ENCODE measurements at regions not wholly inside any gene's neighbourhood (a gene's known extent, or its start where the extent isn't known, plus 50 kb on each side); places are given as distances from the start of the nearest gene placed in this dataset.

- TF ChIP-seq EZH2 (IDR thresholded peaks at IDR 0.05; ENCODE audit: insufficient read depth, poor library complexity, severe bottlenecking) (no peak), EZH2phosphoT487 (IDR thresholded peaks at IDR 0.05; ENCODE audit: insufficient read depth, low read depth) (no peak)
- in situ Hi-C loops (cut with MboI): no loop called here
- Histone ChIP-seq H4K20me1 (ENCODE audit: insufficient read depth) (no peaks in the 10 kb centered on the region), H3K4me3 (no peak overlapping the region), H3K9me2 (ENCODE audit: insufficient read depth) (no peaks in the 10 kb centered on the region), H3K36me3 (ENCODE audit: low read depth) (no peaks in the 10 kb centered on the region), H3K9ac (no peak overlapping the region), H3K4me1 (ENCODE audit: insufficient read depth) (0 out of 2 replicates have a peak, but pooled peaks cover 14% of the 10 kb centered on the region), H3K27ac (no peak overlapping the region), H3F3A (ENCODE audit: insufficient read depth) (0 out of 2 replicates have a peak, but pooled peaks cover 7% of the 10 kb centered on the region), H2AFZ (no peak overlapping the region), H3K4me2 (ENCODE audit: unreplicated experiment) (no peak overlapping the region), H3K9me3 (ENCODE audit: low read depth) (peaks cover 3% of the 10 kb centered on the region), H3K79me2 (ENCODE audit: insufficient read depth) (no peaks in the 10 kb centered on the region), H3K27me3 (replicated peaks; ENCODE audit: insufficient read depth) (no peaks in the 10 kb centered on the region)
- peak; percentile 8 for DNase-seq
- WGBS, 2 experiments (ENCODE audit: low coverage in 1 of 2, low lambda C conversion rate in 2 of 2, missing lambda C conversion rate in 2 of 2): 9% methylated on average over 2 of the region's 2 CpGs
Measured at GRCh38 chr11:28858076-28858475, 749.9 kb downstream of the METTL15 start.

DNA sequence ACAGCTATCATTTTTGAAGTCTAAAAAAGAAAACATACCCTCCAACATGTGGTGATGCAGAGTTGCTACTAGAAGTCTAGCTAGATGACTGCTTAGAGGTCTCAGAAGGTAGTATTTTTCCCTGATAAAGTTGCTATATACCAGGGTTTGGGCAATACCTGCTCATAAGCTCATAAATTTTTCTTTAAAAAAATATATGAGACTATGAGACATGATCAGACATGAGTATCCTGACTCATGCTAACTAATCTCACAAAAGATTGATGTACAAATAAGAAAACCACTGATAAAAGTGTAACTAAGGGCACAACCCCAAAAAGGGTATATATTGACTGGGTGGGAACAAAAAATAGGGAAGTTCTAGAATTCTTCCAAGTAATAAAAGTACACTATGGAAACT is 740.9 kb downstream of the METTL15 start:
- Histone ChIP-seq H3K4me1 (ENCODE audit: insufficient read depth) (no peaks in the 10 kb centered on the region), H3K9me2 (ENCODE audit: insufficient read depth) (no peaks in the 10 kb centered on the region), H3K27me3 (replicated peaks; ENCODE audit: insufficient read depth) (no peaks in the 10 kb centered on the region), H4K20me1 (ENCODE audit: insufficient read depth) (no peaks in the 10 kb centered on the region), H3K36me3 (ENCODE audit: low read depth) (no peaks in the 10 kb centered on the region), H3K79me2 (ENCODE audit: insufficient read depth) (no peaks in the 10 kb centered on the region), H3K4me2 (ENCODE audit: unreplicated experiment) (no peak overlapping the region), H3K27ac (no peak overlapping the region), H3K4me3 (no peak overlapping the region), H2AFZ (no peak overlapping the region), H3K9ac (no peak overlapping the region), H3F3A (ENCODE audit: insufficient read depth) (no peaks in the 10 kb centered on the region), H3K9me3 (ENCODE audit: low read depth) (no peaks in the 10 kb centered on the region)
- in situ Hi-C loops (cut with MboI): no loop called here
- TF ChIP-seq EZH2phosphoT487 (IDR thresholded peaks at IDR 0.05; ENCODE audit: insufficient read depth, low read depth) (no peak), EZH2 (IDR thresholded peaks at IDR 0.05; ENCODE audit: insufficient read depth, poor library complexity, severe bottlenecking) (no peak)
- no peak for DNase-seq

- WGBS, 2 experiments (ENCODE audit: low coverage in 1 of 2, low lambda C conversion rate in 2 of 2, missing lambda C conversion rate in 2 of 2): 33 to 47% methylated on average over 1 of the region's 1 CpG
Measured at GRCh38 chr11:28842716-28843115, 734.5 kb downstream of the METTL15 start.

GRCh38 chr11:28838741-28839140 is 730.6 kb downstream of the METTL15 start:
- H3K79me2 ChIP-seq (ENCODE audit: insufficient read depth): no peaks in the 10 kb centered on the region
- H3K4me2 ChIP-seq (ENCODE audit: unreplicated experiment): peak overlapping the region; percentile 4

More at GRCh38 chr11:28842716-28843115, 734.5 kb downstream of the METTL15 start:
- H3K9ac ChIP-seq: no peak overlapping the region
- H3K27ac ChIP-seq: no peak overlapping the region
- DNase-seq: peak; percentile 17
- no peaks in the 10 kb centered on the region for H3K79me2 ChIP-seq (ENCODE audit: insufficient read depth)
- in situ Hi-C loops (cut with MboI): no loop called here
- TF ChIP-seq EZH2phosphoT487 (IDR thresholded peaks at IDR 0.05; ENCODE audit: insufficient read depth, low read depth): no peak
- TF ChIP-seq EZH2 (IDR thresholded peaks at IDR 0.05; ENCODE audit: insufficient read depth, poor library complexity, severe bottlenecking): no peak
- H3K9me3 ChIP-seq (ENCODE audit: low read depth): no peaks in the 10 kb centered on the region
- no peaks in the 10 kb centered on the region for H3K9me2 ChIP-seq (ENCODE audit: insufficient read depth)
- no peaks in the 10 kb centered on the region for H4K20me1 ChIP-seq (ENCODE audit: insufficient read depth)
- H3F3A ChIP-seq (ENCODE audit: insufficient read depth): peaks cover 14% of the 10 kb centered on the region
- H3K27me3 ChIP-seq (replicated peaks; ENCODE audit: insufficient read depth): no peaks in the 10 kb centered on the region
- no peak overlapping the region for H3K4me3 ChIP-seq
- peak overlapping the region; percentile 68 for H2AFZ ChIP-seq
- no peaks in the 10 kb centered on the region for H3K36me3 ChIP-seq (ENCODE audit: low read depth)
- no peak overlapping the region for H3K4me2 ChIP-seq (ENCODE audit: unreplicated experiment)
- peaks cover 23% of the 10 kb centered on the region for H3K4me1 ChIP-seq (ENCODE audit: insufficient read depth)

GRCh38 chr11:28837599-28837998 is 729.4 kb downstream of the METTL15 start:
- Histone ChIP-seq H3K36me3 (ENCODE audit: low read depth) (no peaks in the 10 kb centered on the region), H3K27me3 (replicated peaks; ENCODE audit: insufficient read depth) (no peaks in the 10 kb centered on the region), H2AFZ (peak overlapping the region; percentile 34; the same call in 1 of the 2 replicates), H3K9ac (no peak overlapping the region), H3K4me2 (ENCODE audit: unreplicated experiment) (peak overlapping the region; percentile 35), H3K79me2 (ENCODE audit: insufficient read depth) (no peaks in the 10 kb centered on the region), H3K4me3 (no peak overlapping the region), H3K9me2 (ENCODE audit: insufficient read depth) (no peaks in the 10 kb centered on the region), H3K27ac (peak overlapping the region; percentile 85), H3F3A (ENCODE audit: insufficient read depth) (peaks cover 61% of the 10 kb centered on the region), H3K9me3 (ENCODE audit: low read depth) (no peaks in the 10 kb centered on the region), H3K4me1 (ENCODE audit: insufficient read depth) (peaks cover 67% of the 10 kb centered on the region), H4K20me1 (ENCODE audit: insufficient read depth) (no peaks in the 10 kb centered on the region)
- TF ChIP-seq EZH2 (IDR thresholded peaks at IDR 0.05; ENCODE audit: insufficient read depth, poor library complexity, severe bottlenecking): no peak
- TF ChIP-seq EZH2phosphoT487 (IDR thresholded peaks at IDR 0.05; ENCODE audit: insufficient read depth, low read depth): no peak
- DNase-seq: no peak
- in situ Hi-C loops (cut with MboI): no loop called here
- 41 to 50% methylated on average over 8 of the region's 8 CpGs for WGBS, 2 experiments (ENCODE audit: low coverage in 1 of 2, low lambda C conversion rate in 2 of 2, missing lambda C conversion rate in 2 of 2)

More at GRCh38 chr11:28838741-28839140, 730.6 kb downstream of the METTL15 start:
- Histone ChIP-seq H3K4me3 (no peak overlapping the region), H2AFZ (peak overlapping the region; percentile 10; the same call in 1 of the 2 replicates), H3K9ac (no peak overlapping the region), H3K9me3 (ENCODE audit: low read depth) (no peaks in the 10 kb centered on the region), H3K4me1 (ENCODE audit: insufficient read depth) (peaks cover 60% of the 10 kb centered on the region), H3K27ac (peak overlapping the region; percentile 85), H3K36me3 (ENCODE audit: low read depth) (no peaks in the 10 kb centered on the region), H4K20me1 (ENCODE audit: insufficient read depth) (no peaks in the 10 kb centered on the region), H3F3A (ENCODE audit: insufficient read depth) (peaks cover 51% of the 10 kb centered on the region), H3K9me2 (ENCODE audit: insufficient read depth) (no peaks in the 10 kb centered on the region), H3K27me3 (replicated peaks; ENCODE audit: insufficient read depth) (no peaks in the 10 kb centered on the region)
- in situ Hi-C loops (cut with MboI): no loop called here
- no peak for TF ChIP-seq EZH2phosphoT487 (IDR thresholded peaks at IDR 0.05; ENCODE audit: insufficient read depth, low read depth)
- no peak for TF ChIP-seq EZH2 (IDR thresholded peaks at IDR 0.05; ENCODE audit: insufficient read depth, poor library complexity, severe bottlenecking)
- peak; percentile 42 for DNase-seq
- WGBS, 2 experiments (ENCODE audit: low coverage in 1 of 2, low lambda C conversion rate in 2 of 2, missing lambda C conversion rate in 2 of 2): 5 to 14% methylated on average over 1 of the region's 1 CpG
